GM18519 (cell line): ENCODE measurements at regions not wholly inside any gene's neighbourhood (a gene's known extent, or its start where the extent isn't known, plus 50 kb on each side); places are given as distances from the start of the nearest gene placed in this dataset.
"Not testable (repeated sequence)": the region's sequence is repeated elsewhere in the genome, so short reads cannot be mapped to it uniquely, and the experiment has no call there.

Experiments
- ATAC-seq: cut with Tn5 transposase; IDR thresholded peaks from one replicate; pipeline ENCODE4 v1.9.1; 2021; ENCODE audit warnings: mild to moderate bottlenecking, moderate library complexity; ENCODE audit not compliant: unreplicated experiment, low FRiP score

- ATAC-seq = no peak
Observed at GRCh38 chr9:107571148-107571547, 81.6 kb upstream of the KLF4 start.

DNA sequence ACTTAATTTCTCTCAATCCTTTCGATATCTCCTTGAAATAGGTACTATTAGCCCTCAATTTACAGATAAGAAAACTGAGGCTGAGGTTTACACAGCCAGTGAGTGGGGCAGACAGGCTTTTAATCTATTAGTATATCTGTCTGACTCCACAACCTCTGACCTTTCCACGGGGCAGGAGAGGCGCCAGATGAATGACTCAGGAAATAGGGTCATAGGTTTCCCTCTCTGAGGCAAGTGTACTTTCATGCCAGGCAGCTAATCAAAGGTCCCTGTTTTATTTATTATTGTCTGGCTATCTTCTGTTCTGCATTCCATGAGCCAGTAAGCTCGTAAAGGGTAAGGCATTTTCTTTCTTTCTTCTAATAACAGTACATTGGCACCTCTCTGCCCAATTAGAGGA lies 79.6 kb upstream of the KLF4 start:
- ATAC-seq = no peak

- ATAC-seq = not testable (repeated sequence)
Observed at GRCh38 chr9:107568406-107568805, 78.8 kb upstream of the KLF4 start.

DNA sequence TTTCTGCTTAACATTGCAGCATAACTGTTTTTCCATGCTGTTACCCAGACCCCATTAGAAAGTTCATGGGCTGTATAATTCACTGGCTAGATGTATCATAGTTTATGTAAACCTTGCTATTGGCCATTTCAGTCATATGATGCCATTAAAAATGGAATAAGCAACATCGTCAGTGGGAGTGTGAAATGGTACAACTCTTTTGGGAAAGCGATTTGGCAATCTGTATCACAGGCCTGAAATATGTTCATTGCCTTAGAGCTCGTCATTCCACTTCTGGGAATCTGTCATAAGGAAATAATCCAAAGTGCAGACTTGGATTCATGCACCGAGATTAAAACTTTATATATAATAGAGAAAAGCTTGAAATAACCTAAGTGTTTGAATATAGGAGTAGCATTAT lies 77.9 kb upstream of the KLF4 start:
- ATAC-seq = no peak

DNA sequence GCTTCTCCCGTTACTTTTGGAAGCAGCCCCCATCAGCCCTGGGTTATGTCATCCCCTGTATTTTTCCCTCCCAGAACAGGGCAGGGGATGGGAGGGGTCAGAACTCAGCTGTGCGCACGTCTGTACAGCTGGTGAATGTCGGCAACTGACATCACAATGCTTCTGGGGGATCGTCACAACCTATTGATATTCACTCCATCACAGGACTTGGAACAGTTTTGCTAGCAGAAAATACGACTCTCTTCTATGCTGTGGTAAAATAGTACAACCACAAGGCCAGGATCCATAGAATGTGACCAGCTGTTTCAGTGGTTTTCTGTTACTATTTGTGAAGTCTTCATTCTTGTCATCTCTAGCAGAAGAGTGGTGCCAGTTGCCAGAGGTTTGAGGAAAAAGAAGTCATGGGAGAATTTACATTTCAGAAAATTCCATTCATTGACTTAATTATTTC lies 77.1 kb upstream of the KLF4 start:
- no peak for ATAC-seq

DNA sequence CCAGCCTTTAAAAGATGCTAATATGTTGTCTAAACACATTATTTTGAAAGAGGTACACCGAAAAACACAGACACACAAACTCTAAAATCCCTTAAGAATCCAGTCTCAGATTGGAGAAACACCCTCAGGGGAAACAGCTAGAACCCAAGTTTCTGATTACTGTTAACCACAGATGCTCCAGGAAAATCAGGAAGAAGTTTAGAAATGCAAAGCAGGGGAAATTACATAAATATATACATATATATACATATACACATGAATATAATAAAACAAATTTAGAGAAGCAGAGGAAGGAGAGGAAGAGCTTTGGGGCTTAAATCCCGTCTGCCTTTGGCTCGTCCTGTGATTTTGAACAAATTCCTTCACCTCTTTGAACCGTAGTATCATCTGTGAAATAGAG lies 73.2 kb upstream of the KLF4 start:
- no peak for ATAC-seq

DNA sequence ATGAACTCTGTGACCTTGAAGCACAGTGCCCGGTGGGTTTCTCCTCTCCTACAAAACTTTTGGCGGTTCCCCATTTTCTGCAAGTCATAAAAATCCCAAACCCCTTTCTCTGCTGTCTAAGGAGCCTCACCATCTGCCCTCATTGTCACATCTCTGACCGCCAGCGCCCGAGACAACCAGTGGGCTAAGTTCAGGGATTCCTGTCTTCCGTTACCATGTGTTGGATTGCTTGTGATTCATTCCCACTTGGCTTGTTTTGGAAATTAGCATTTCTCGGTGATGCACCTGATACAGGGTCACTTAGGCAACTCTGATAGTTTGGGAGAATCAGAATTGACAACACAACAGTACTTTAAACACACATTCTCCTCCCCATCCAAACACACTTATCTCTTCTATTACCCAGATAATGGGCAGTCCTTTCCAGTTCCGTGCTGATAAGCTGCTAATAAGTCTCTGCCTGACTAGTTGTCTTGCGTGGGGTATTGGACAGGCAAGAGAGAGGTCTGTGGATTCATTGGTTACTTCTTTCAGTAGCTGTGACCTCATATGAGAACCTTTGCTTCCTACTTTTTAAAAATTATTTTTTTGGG lies 70.0 kb upstream of the KLF4 start:
- no peak for ATAC-seq

- ATAC-seq = no peak
Observed at GRCh38 chr9:107557236-107557990, 67.8 kb upstream of the KLF4 start.

DNA sequence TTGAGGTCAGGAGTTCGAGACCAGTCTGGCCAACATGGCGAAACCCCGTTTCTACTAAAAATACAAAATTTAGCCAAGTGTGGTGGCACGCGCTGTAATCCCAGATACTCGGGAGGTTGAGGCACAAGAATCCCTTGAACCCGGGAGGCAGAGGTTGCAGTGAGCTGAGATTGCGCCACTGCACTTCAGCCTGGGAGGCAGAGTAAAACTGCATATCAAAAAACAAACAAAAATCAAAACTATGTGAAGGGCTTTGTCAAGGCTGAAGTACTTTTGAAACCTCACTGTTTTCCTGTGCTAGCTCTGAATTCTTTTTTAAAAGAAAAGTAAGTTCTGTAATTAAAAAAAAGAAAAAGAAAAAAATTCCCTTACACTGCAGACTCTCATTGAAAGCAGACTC lies 65.1 kb upstream of the KLF4 start:
- ATAC-seq = no peak

DNA sequence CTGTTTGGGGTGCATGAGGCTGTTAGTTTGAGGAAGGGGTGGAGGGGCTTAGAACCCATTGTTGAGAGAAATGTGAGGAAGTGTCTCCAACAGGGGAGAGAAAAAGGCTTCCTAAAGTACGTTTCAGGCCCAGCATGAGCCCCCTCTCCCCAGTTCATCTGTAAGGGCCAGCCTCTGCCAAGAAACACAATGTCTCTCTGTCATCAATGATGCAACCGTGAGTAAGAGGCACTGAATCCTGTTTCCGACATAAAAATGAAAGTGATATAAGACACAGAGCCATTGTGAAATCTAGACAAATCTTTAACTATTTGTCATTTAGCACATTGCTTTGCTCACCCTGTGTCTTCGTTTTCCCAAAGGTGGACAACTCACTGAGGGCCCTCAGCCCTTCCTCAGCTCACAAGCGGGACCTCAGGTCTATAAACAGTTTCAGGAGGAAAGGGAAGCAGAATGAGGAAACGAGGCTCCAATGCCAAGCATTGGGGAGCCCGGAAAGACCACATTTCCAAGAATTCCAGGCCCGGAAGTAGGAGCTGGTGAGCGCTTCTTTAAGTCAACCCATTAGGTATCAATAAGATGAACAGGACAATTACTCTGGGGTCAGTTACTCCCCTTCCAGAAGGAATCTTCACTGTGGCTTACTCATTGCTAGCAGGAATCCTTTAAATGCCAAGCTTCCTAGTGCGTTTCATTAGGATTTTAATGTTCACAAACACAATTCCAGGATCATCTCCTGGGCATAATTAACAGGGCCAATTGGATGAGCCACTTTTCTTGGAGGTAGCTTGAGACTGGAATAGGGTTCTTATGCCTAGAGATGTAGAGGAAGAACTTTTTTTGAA lies 59.0 kb upstream of the KLF4 start:
- no peak for ATAC-seq

DNA sequence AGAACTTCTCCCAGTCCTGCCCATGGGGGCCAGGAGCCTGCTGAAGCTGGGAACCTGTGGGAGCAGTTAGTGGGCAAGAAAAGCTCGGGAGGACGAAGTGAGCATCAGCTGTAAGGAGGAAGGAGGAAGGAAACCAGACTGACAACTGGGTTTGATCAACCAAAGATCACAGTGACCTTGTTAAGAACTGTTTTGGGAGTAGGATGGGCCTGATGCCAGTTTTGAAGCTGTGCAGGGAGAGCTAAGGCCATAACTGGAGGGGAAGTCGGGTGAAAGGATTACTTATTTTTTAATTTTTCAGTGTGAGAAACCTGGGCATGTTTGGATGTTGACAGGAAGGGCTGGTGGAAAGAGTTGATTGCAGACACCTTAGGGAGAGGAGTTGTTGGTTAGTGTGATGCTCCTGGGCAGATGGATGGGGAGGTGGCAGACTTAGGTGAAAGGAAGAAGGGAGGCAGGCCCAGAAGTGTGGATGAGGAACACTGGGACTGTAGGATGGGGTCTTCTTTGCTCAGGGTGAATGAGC lies 58.3 kb upstream of the KLF4 start:
- ATAC-seq = no peak

- no peak for ATAC-seq
Observed at GRCh38 chr9:107547303-107547702, 57.7 kb upstream of the KLF4 start.

DNA sequence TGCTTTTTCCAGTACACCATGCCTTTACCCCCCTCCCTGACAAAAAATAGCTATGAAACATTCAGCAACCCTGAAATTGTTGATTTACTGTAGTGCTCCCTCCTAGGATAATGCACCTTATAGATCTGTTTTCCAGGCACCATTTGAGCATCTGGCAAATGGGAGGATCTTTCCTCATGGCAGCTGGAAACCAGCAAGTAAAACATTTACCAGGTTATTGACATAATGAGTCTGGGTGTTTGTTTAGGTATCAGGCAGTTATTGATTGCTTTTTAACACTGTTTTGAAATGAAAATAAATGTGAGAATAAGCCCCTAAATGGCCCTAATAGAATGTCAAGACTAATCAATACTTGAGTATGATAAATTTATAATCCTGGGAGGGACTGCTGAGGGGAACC lies 57.3 kb upstream of the KLF4 start:
- ATAC-seq = no peak

DNA sequence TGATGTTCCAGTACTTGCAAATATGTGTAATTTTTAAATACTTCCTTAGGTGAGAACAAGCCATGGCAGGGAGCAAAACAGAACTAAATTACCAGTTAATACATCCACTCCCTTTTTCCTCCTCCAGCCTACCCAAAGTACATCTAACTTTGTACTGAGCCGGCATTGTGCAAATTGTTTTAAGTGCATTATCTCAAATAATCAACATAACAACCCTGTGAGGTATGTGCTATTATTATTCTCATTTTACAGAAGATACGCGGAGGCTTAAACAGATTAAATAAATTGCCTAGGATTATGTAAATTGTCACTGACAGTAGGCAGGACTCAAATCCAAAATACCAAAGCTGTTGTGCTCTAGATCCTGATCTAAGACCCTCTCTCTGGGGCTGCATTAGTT lies 55.5 kb upstream of the KLF4 start:
- no peak for ATAC-seq

GRCh38 chr9:107542411-107543157 lies 53.0 kb upstream of the KLF4 start:
- no peak for ATAC-seq

GRCh38 chr9:107541523-107541922 lies 52.0 kb upstream of the KLF4 start:
- no peak for ATAC-seq

DNA sequence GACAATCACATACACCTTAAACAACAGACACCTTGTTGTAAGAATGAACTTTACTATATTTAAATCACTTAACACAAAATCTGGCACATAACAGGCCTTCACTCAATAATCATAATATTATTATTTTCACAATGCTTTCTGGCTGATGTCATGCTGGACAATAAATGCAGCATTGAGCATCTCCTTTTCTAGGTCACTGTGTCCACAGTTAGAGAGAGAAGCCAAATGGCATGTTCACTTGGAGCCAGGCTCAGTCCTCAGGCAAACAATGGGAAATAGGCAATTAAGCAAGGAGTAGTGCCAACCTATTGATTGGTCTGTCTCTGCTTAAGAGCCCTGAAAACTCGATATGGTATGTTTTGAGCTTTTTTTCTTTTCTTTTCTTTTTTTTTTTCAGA lies 50.6 kb upstream of the KLF4 start:
- ATAC-seq = no peak

- ATAC-seq = no peak
Observed at GRCh38 chr9:107539427-107540163, 50.0 kb upstream of the KLF4 start.
